ENCODE measurements at regions not wholly inside any gene's neighbourhood (a gene's known extent, or its start where the extent isn't known, plus 50 kb on each side); places are given as distances from the start of the nearest gene placed in this dataset.

DNA sequence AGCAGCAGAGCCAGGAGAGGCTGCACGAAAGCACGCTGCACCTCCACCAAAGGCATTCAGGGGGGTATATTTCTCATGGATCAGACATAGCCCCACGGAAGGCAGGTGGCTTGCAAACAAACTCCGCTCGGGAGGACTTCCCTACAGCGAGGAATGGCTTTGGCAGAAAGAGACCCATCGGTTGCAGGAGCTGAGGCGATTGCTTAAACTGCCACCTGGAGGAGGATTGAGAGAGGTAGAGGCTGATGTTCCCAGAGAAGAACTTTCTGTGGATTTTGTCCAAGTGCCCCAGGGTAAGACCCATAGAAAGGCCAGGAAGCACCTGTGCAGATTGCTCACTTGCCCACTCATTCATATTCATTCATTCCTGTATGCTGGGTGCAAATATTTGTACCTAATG, 89.1 kb downstream of the NEUROD6 start:
- no peaks in the 10 kb centered on the region for H3K4me1 ChIP-seq
- H3K9me3 ChIP-seq = no peaks in the 10 kb centered on the region
- 46 to 83% methylated on average over 1 to 3 of the region's 8 CpGs for WGBS, 2 donors (ENCODE audit: low coverage in 1 of 2)
- ATAC-seq = no peak
- TF ChIP-seq EP300 (IDR thresholded peaks at IDR 0.05) = no peak
- TF ChIP-seq POLR2A (IDR thresholded peaks at IDR 0.05) = no peak
- no peak for TF ChIP-seq CTCF (IDR thresholded peaks at IDR 0.05)
- TF ChIP-seq POLR2AphosphoS5 (IDR thresholded peaks at IDR 0.05) = no peak
- no peak overlapping the region for H3K27ac ChIP-seq
- H3K36me3 ChIP-seq = no peaks in the 10 kb centered on the region
- H3K4me3 ChIP-seq = no peak overlapping the region
- peaks cover 7% of the 10 kb centered on the region for H3K27me3 ChIP-seq

DNA sequence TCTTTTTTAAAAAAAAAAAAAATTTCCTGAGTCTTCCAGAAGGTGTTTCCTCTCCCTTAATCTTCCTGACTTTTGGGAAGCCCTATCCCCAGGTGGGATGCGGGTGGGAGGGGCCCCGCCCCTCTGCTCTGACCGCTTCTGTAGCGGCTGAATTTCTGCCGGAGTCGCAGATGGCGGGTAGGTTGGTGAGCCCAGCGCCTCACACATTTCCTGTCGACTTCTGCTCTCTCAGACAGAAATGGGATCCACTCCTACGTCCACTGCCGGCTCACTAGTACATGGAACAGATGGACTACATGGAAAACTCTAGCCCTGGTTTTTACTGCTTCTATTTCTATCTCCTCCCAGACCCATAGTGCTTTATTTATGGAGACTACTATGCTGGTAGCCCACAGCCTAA, 90.9 kb downstream of the NEUROD6 start:
- ATAC-seq = no peak
- Histone ChIP-seq H3K9me3 (no peaks in the 10 kb centered on the region), H3K4me3 (no peak overlapping the region), H3K27ac (no peak overlapping the region), H3K27me3 (peaks cover 12% of the 10 kb centered on the region), H3K4me1 (no peaks in the 10 kb centered on the region), H3K36me3 (no peaks in the 10 kb centered on the region)
- TF ChIP-seq POLR2AphosphoS5 (IDR thresholded peaks at IDR 0.05) (no peak), CTCF (IDR thresholded peaks at IDR 0.05) (no peak)
- 28% methylated on average over 9 of the region's 11 CpGs; no CpG with 5 or more reads in 1 of the 2 donors for WGBS, 2 donors (ENCODE audit: low coverage in 1 of 2)

DNA sequence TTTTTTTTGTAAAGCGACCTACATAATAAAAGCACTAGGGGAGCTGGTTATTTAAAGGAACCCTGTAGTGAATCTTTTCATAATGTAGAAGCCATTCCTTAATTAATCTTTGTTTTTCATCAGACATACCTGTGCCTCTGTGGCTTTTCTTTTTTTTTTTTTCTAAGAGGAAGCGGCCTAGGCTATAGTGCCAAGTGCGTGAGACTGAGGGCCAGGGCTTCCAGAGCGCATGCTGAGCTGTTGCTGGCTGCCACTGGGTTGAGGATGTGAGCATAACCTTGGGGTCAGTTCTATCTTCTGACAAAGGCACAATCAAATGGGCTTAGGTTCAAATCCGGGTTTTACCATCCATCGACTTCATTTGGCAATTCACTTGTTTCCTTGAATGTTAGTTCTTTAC, 103.7 kb downstream of the NEUROD6 start:
- no peaks in the 10 kb centered on the region for H3K9me3 ChIP-seq
- H3K4me3 ChIP-seq = no peak overlapping the region
- no peak overlapping the region for H3K27ac ChIP-seq
- TF ChIP-seq POLR2AphosphoS5 (IDR thresholded peaks at IDR 0.05) = no peak
- TF ChIP-seq EP300 (IDR thresholded peaks at IDR 0.05) = no peak
- no peak for TF ChIP-seq CTCF (IDR thresholded peaks at IDR 0.05)
- TF ChIP-seq POLR2A (IDR thresholded peaks at IDR 0.05) = no peak
- H3K27me3 ChIP-seq = no peaks in the 10 kb centered on the region
- ATAC-seq = no peak
- H3K36me3 ChIP-seq = no peaks in the 10 kb centered on the region
- no peaks in the 10 kb centered on the region for H3K4me1 ChIP-seq
- 80 to 95% methylated on average over 5 to 6 of the region's 6 CpGs for WGBS, 2 donors (ENCODE audit: low coverage in 1 of 2)

DNA sequence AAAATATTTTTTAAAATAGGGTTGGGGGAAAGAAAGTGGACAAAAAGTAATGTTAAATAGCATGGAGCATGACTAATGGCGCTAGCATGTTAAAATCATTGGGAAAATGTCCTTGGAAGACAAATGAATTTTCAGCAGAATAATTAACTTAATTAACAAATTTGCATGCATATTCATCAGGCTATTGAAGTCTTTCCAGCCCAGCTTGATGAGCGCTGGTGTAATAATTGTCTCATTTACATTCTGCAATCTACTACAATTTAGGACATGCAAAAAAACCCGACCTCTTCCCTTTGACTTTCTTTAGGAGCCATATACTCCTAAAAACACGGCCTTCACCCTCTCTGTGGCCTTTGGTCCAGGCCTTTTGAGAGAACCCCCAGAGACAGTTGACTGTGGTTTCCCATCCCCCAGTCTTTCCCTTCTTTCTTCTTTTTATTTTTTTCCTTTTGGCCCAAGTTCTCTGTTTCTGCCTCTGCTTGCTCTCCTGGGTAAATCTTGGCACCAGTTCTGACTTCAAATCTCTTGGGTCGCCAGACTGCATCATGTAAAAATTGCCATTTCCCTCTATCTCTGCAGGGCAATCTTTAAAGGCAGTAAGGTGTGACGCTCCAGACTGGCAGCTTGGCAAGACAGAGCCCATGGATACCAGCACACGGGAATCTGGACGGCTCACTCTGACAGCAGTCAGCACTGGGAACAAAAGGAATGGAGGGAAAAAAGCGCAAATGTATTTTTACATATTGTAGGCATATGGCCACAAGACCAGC, 105.5 kb downstream of the NEUROD6 start:
- H3K27ac ChIP-seq = no peak overlapping the region
- WGBS, 2 donors (ENCODE audit: low coverage in 1 of 2) = 61 to 67% methylated on average over 8 to 9 of the region's 9 CpGs
- no peak overlapping the region for H3K4me3 ChIP-seq
- no peaks in the 10 kb centered on the region for H3K27me3 ChIP-seq
- no peak for ATAC-seq
- no peaks in the 10 kb centered on the region for H3K36me3 ChIP-seq
- H3K9me3 ChIP-seq = no peaks in the 10 kb centered on the region
- H3K4me1 ChIP-seq = no peaks in the 10 kb centered on the region
- TF ChIP-seq EP300 (IDR thresholded peaks at IDR 0.05) (no peak), CTCF (IDR thresholded peaks at IDR 0.05) (no peak), POLR2AphosphoS5 (IDR thresholded peaks at IDR 0.05) (no peak), POLR2A (IDR thresholded peaks at IDR 0.05) (no peak)

GRCh38 chr7:31228957-31229356, 111.6 kb downstream of the NEUROD6 start:
- no peak for ATAC-seq
- Histone ChIP-seq H3K9me3 (peaks cover 0 to 26% (median 0%) of the 10 kb centered on the region in 3 donors), H3K4me3 (no peak overlapping the region), H3K27me3 (peaks cover 6% of the 10 kb centered on the region), H3K27ac (no peak overlapping the region), H3K4me1 (no peaks in the 10 kb centered on the region), H3K36me3 (no peaks in the 10 kb centered on the region)
- TF ChIP-seq EP300 (IDR thresholded peaks at IDR 0.05) = no peak
- no peak for TF ChIP-seq POLR2A (IDR thresholded peaks at IDR 0.05)
- TF ChIP-seq POLR2AphosphoS5 (IDR thresholded peaks at IDR 0.05) = no peak
- no peak for TF ChIP-seq CTCF (IDR thresholded peaks at IDR 0.05)
- 95% methylated on average over 5 of the region's 6 CpGs; no CpG with 5 or more reads in 1 of the 2 donors for WGBS, 2 donors (ENCODE audit: low coverage in 1 of 2)
